DMS114 treated with DMSO at 0.1 percent for 48 hours (cell line): ENCODE measurements at regions not wholly inside any gene's neighbourhood (a gene's known extent, or its start where the extent isn't known, plus 50 kb on each side); places are given as distances from the start of the nearest gene placed in this dataset.

ENCODE experiments used
- DNase-seq: peaks from one replicate; lab custom pipeline; 2025; ENCODE audit not compliant: unreplicated experiment; lab: John Stamatoyannopoulos, UW

DNA sequence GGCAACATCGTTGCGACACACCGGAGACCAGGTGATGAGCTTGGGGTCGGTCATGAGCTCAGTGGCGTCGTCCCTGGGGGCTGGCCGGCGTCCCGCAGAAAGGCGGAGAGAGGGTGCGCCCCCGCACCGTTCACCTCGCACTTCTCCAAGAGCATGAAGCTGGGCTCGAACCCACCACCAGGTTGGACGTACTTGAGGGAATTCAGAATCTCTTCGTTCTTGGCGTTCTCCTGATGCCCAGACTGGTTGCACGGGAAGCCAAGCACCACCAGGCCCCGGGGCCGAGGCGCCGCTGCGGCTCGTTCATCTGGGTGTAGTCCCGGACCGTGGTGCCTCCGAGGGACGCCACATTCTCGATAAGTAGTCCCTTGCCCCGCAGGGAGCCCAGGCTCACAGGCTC, 176.6 kb upstream of the ADAMTS5 start:
- DNase-seq = no peak

DNA sequence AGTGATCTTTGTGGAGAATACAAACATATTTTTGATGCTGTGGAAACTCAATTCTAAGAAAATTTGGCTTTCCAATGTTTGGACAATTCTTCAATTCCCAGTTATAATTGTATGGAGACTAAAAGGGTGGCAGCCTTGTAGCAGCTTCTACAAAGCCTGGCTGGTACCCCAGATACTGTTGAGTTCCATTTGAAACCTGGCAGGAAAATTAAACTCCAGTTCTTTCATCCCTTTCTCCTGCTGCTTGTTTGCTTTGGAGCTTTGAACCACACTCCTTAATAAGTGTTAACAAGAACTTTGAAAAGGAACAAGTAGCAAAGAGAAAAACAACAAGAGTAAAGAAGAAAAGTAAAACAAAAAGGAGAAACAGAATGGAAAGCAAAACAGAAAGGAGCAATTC, 172.6 kb upstream of the ADAMTS5 start:
- DNase-seq = no peak

GRCh38 chr21:27134516-27134915, 167.6 kb upstream of the ADAMTS5 start:
- DNase-seq = no peak

- no peak for DNase-seq
These were observed 165.4 kb upstream of the ADAMTS5 start for GRCh38 chr21:27132266-27132665.

DNA sequence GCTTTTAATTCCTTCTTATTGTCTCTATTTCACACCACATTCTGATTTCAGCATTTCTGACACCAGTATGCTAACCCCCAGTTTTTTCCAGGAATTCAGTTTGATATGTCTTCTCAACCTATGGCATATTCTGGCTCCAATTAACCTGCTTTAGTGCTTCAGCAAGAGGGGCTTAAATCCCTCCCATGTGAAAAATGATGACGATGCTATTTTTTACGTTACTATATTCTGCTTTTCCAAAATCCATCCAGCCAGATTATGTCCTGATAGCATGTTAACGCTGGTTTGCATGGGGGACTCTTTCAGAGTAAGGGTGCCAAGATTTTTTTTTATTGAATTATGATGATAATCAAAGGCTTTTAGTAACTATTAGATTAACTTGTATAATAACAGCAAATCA, 163.3 kb upstream of the ADAMTS5 start:
- no peak for DNase-seq

- no peak for DNase-seq
These were observed 162.8 kb upstream of the ADAMTS5 start for GRCh38 chr21:27129694-27130093.

DNA sequence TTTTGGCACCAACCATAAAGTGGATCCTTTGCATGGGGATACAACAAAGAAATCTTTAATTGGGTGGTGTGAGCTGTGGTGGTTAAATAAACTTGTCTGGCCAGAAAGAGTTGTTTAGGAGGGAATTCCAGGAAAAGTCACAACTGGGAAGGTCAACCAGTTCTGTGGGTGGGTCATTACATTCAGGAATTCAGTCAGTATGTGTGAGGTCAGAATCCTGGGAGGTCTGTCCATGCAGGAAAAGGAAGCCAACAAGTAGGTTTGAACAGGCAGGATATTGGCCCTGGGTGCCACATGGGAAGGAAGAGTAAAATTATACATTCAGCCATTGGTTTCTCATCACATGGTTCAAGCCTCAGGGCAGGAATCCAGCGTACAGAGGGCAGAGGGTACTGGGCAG, 162.3 kb upstream of the ADAMTS5 start:
- no peak for DNase-seq

- no peak for DNase-seq
These were observed 159.3 kb upstream of the ADAMTS5 start for GRCh38 chr21:27126140-27126539.

GRCh38 chr21:27122686-27123085, 155.8 kb upstream of the ADAMTS5 start:
- no peak for DNase-seq

GRCh38 chr21:27114111-27114510, 147.2 kb upstream of the ADAMTS5 start:
- DNase-seq = no peak

DNA sequence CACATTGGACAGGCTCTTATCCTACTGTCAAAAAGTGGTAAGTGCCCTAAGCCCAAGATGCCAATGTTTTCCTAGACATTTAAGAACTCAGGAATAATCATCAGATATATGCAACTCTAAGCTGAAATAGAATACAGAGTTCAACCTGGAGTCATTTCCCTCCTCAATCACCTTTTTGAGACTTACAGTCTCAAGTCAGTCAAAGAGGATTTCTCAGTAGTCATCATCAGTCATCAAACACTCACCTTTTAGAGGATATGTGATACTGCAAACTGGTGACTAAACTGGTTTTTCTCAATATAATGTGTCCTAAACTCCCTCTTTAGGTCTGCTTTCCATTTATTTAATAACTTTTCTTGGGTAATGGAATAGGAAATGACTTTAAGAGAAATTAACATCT, 145.3 kb upstream of the ADAMTS5 start:
- no peak for DNase-seq

- DNase-seq = no peak
These were observed 144.1 kb upstream of the ADAMTS5 start for GRCh38 chr21:27110956-27111355.

- DNase-seq = no peak
These were observed 141.8 kb upstream of the ADAMTS5 start for GRCh38 chr21:27108701-27109100.

- no peak for DNase-seq
These were observed 141.3 kb upstream of the ADAMTS5 start for GRCh38 chr21:27108228-27108627.

GRCh38 chr21:27104846-27105431, 138.1 kb upstream of the ADAMTS5 start:
- DNase-seq = no peak

GRCh38 chr21:27103768-27104167, 136.9 kb upstream of the ADAMTS5 start:
- no peak for DNase-seq

- no peak for DNase-seq
These were observed 134.6 kb upstream of the ADAMTS5 start for GRCh38 chr21:27101523-27101922.

DNA sequence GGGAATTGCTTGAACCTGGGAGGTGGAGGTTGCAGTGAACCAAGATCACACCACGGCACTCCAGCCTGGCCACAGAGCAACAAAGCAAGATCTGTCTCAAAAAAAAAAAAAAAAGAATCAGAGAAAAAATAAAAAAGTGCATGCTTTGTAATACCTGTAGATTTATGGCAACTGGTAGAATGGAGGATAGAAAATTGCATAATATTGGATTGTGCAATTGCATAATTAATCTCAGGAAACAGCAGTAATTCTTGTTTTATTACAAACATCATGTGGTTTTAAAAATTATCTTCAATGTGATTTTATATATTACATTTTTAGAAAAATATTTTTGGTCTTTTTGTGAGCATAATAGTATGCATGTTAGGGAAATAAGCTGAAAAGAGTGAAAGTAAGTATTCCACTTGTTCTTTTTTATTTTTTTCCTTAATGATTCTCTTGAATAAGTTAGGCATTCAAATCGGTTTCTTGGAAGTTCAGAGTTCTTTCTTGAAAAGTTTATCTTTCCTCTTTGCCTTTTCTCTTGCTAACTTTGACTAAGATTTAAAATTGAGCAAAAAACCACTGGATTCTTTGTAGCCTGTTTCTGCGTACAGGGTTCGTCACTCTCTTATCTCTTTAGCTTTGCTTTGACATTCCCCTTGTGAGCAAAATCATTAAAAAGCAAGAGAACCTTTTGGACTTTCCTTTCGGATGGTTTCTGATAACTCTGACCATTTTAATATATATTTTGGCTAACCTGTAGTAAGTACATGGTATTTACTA, 127.5 kb upstream of the ADAMTS5 start:
- no peak for DNase-seq

- no peak for DNase-seq
These were observed 119.7 kb upstream of the ADAMTS5 start for GRCh38 chr21:27086630-27087029.

DNA sequence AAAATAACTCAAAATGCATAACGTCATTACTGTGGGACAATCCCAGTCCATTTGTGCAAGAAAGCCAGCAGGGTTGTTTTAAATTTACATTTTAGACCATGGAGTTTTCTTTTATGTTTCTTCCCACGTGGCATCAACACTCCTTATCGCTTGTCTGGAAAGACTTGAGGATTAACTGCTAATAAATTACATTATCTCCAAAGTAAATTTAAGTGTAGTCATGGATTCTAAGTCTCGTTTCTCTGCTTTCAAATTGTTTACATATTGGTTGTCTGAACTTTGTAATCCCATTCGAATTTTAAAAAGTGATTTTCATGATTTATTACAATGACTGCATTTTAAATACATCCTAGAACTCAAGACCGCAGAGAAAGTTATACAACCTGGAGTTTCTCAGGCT, 119.3 kb upstream of the ADAMTS5 start:
- no peak for DNase-seq

DNA sequence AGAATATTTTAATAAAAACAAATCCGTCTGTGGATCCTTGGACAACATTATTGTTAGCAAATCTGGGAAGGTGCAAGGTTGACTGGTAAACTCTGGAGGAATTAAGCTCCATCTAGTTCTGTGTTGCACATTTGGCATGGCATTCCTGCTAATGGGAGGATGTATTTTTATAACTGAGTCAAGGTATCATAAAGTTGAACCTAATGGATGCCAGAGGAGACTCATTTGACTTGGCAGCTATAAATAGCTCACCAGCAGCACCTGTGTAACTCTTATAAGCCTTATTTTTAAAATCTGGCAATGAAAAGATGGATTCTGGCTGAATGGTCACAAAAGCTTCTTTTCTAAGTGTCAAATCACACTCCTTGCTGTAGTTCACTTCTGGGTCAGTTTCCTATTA, 118.5 kb upstream of the ADAMTS5 start:
- no peak for DNase-seq

DNA sequence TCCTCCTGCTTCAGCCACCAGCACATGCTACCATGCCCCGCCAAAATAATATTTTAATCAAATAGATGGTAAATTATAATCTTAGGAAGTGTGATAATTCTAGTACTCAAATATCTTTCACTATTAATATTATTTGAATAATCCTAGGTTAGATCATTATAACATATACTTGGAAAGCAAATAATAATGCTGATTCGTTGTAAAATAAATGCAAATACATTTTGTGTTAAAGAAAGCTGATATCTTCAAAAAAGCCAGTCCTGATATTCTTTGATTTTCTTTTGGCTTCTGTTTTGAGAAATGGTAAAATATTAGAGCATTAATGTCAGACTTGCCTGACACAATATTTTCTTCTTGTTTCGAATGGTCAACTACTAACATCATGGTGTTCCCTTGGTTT, 116.3 kb upstream of the ADAMTS5 start:
- no peak for DNase-seq

- DNase-seq = no peak
These were observed 115.6 kb upstream of the ADAMTS5 start for GRCh38 chr21:27082431-27083010.
